ENCODE measurements at regions not wholly inside any gene's neighbourhood (a gene's known extent, or its start where the extent isn't known, plus 50 kb on each side); places are given as distances from the start of the nearest gene placed in this dataset.

GRCh38 chr7:79740076-79740475, 286.6 kb upstream of the MAGI2 start:
- TF ChIP-seq FOXP2 (optimal IDR thresholded peaks at IDR 0.05; ENCODE audit: control extremely low read depth, extremely low read length, insufficient read depth) (no peak), POLR2AphosphoS5 (IDR thresholded peaks at IDR 0.05; ENCODE audit: borderline replicate concordance, low read depth, low read length) (no peak)
